ENCODE measurements at regions not wholly inside any gene's neighbourhood (a gene's known extent, or its start where the extent isn't known, plus 50 kb on each side); places are given as distances from the start of the nearest gene placed in this dataset.

DNA sequence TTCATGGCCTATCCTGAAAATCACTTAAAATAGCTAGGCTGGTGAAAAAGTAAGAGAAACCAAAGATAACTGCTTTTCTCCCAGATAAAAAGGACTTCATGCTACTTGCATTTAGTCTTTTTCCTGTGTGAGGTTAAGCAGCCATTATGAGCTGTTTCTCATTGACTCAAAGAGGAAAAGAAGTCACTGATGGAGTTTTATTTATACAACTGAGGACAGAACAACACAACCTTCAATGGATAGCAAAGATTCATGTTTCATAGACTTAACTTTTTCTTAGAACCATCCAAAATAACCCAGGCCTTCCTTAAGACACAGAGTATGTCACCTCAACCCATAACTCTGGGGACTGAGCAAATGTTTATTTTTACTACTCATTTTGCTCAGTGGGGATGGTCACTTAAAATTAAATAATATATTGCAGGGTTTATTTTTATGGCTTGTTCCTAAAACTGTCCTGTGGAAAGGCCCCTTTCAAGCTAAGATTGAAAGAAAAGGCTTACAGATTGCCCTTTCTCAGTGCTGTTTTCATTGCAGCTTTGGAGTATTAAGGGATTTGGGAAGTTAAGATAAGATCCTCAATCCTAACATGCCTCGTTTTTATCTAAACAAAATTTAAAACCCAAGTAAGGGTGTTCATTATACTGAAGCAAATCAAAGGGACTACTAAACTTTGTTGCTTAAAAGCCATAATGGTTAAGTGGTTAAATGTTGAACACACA is 252.6 kb upstream of the MAD2L1 start:
- H3K36me3 Mint-ChIP-seq = no peaks in the 10 kb centered on the region
- no peak overlapping the region for H3K4me3 ChIP-seq (ENCODE audit: low read length)
- no CpG with 5 or more reads among the region's 1 CpG for WGBS (ENCODE audit: insufficient coverage)
- H3K36me3 ChIP-seq (ENCODE audit: control insufficient read depth, insufficient read depth, low read length) = no peaks in the 10 kb centered on the region
- H3K27ac ChIP-seq (ENCODE audit: low read length) = no peak overlapping the region
- H3K4me1 Mint-ChIP-seq = no peaks in the 10 kb centered on the region
- DNase-seq (no peak), ATAC-seq (no peak)
- TF ChIP-seq, protein P1, sequence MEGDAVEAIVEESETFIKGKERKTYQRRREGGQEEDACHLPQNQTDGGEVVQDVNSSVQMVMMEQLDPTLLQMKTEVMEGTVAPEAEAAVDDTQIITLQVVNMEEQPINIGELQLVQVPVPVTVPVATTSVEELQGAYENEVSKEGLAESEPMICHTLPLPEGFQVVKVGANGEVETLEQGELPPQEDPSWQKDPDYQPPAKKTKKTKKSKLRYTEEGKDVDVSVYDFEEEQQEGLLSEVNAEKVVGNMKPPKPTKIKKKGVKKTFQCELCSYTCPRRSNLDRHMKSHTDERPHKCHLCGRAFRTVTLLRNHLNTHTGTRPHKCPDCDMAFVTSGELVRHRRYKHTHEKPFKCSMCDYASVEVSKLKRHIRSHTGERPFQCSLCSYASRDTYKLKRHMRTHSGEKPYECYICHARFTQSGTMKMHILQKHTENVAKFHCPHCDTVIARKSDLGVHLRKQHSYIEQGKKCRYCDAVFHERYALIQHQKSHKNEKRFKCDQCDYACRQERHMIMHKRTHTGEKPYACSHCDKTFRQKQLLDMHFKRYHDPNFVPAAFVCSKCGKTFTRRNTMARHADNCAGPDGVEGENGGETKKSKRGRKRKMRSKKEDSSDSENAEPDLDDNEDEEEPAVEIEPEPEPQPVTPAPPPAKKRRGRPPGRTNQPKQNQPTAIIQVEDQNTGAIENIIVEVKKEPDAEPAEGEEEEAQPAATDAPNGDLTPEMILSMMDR (IDR thresholded peaks at IDR 0.05) = no peak
- peaks cover 3 to 6% of the 10 kb centered on the region in 2 donors for H3K9me3 Mint-ChIP-seq
- no peak overlapping the region for H3K4me3 Mint-ChIP-seq
- H3K9me3 ChIP-seq (ENCODE audit: control insufficient read depth, insufficient read depth, low read length) = no peaks in the 10 kb centered on the region
- H3K27me3 Mint-ChIP-seq (ENCODE audit: low read depth in 2 of 2) = no peaks in the 10 kb centered on the region
- H3K27ac Mint-ChIP-seq = no peak overlapping the region
- H3K27me3 ChIP-seq (ENCODE audit: control insufficient read depth, insufficient read depth, low read length) = no peaks in the 10 kb centered on the region
- no peaks in the 10 kb centered on the region for H3K4me1 ChIP-seq (ENCODE audit: control insufficient read depth, insufficient read depth, low read length)
- intact Hi-C loops (cut with micrococcal nuclease) = no loop called here

DNA sequence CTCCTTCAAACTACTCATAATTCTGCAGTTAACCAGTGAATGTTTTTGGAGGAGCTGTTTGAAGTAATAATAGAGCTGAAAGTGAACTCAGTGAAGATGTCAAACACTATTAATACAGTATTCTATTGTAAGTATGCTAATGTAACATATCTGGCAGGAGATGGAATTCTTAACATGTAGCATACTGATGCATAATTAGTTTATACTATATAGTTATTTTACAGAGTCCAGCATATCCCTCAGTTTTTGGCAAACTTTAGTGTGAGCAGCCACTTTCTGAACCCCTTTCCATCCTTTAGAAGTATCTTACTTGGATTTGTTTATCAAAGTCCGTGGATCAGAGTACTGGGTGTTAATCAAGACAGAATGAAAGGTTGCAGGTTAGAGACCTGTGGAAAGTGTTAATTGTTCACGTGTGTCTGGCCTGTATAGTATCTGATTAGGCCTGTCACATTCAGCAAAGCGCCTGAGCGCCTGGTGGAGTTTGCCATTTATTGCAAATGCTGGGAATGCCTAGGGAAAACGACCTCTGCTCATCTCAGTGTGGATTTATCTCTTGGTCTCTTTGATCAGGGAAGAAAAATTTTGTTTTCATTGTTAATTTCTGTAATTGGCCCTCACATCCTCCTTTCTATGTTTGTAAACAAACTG is 251.7 kb upstream of the MAD2L1 start:
- Mint-ChIP-seq H3K9me3 (peaks cover 6 to 7% of the 10 kb centered on the region in 2 donors), H3K36me3 (no peaks in the 10 kb centered on the region)
- 61% methylated on average over 5 of the region's 5 CpGs for WGBS (ENCODE audit: insufficient coverage)

DNA sequence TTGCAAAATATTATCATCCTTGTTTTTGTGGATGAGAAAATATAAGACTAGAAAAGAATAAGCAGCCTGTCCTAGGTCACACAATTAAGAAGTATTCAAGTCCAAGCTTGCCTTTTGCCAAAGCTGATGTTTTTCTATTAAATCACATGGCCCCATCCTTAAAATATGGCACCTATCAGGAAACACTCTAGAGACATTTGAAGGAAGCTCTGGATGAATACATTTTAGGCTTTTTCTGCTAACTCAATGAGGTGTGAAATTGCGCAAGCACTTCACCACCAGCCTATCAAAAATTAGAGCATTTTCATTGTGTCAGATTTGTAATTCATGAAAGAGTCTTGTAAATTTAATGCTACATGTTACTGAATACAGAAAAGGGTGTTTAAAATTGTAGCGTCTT is 251.1 kb upstream of the MAD2L1 start:
- H3K4me1 ChIP-seq (ENCODE audit: control insufficient read depth, insufficient read depth, low read length) = no peaks in the 10 kb centered on the region

More for the DNA sequence above, 251.7 kb upstream of the MAD2L1 start:
- no peaks in the 10 kb centered on the region for H3K27me3 ChIP-seq (ENCODE audit: control insufficient read depth, insufficient read depth, low read length)
- Mint-ChIP-seq H3K27ac (no peak overlapping the region), H3K4me1 (no peaks in the 10 kb centered on the region), H3K4me3 (no peak overlapping the region), H3K27me3 (ENCODE audit: low read depth in 2 of 2) (no peaks in the 10 kb centered on the region)
- H3K36me3 ChIP-seq (ENCODE audit: control insufficient read depth, insufficient read depth, low read length) = no peaks in the 10 kb centered on the region
- no peak for DNase-seq
- H3K4me3 ChIP-seq (ENCODE audit: low read length) = no peak overlapping the region
- no peaks in the 10 kb centered on the region for H3K4me1 ChIP-seq (ENCODE audit: control insufficient read depth, insufficient read depth, low read length)
- intact Hi-C loops (cut with micrococcal nuclease) = no loop called here
- ATAC-seq = no peak
- H3K9me3 ChIP-seq (ENCODE audit: control insufficient read depth, insufficient read depth, low read length) = no peaks in the 10 kb centered on the region
- H3K27ac ChIP-seq (ENCODE audit: low read length) = no peak overlapping the region
- TF ChIP-seq, protein P1 (IDR thresholded peaks at IDR 0.05) = no peak

More for the DNA sequence above, 251.1 kb upstream of the MAD2L1 start:
- Mint-ChIP-seq H3K27ac (no peak overlapping the region), H3K4me1 (no peaks in the 10 kb centered on the region), H3K4me3 (no peak overlapping the region), H3K36me3 (no peaks in the 10 kb centered on the region), H3K27me3 (ENCODE audit: low read depth in 2 of 2) (no peaks in the 10 kb centered on the region), H3K9me3 (peaks cover 6 to 7% of the 10 kb centered on the region in 2 donors)
- Histone ChIP-seq H3K27me3 (ENCODE audit: control insufficient read depth, insufficient read depth, low read length) (no peaks in the 10 kb centered on the region), H3K27ac (ENCODE audit: low read length) (no peak overlapping the region), H3K36me3 (ENCODE audit: control insufficient read depth, insufficient read depth, low read length) (no peaks in the 10 kb centered on the region), H3K9me3 (ENCODE audit: control insufficient read depth, insufficient read depth, low read length) (no peaks in the 10 kb centered on the region), H3K4me3 (ENCODE audit: low read length) (no peak overlapping the region)
- WGBS (ENCODE audit: insufficient coverage) = no CpG with 5 or more reads among the region's 2 CpGs
- no peak for ATAC-seq
- no peak for DNase-seq
- intact Hi-C loops (cut with micrococcal nuclease) = no loop called here
- TF ChIP-seq, protein P1 (IDR thresholded peaks at IDR 0.05) = no peak
